HCT116 (cell line): ENCODE measurements at regions not wholly inside any gene's neighbourhood (a gene's known extent, or its start where the extent isn't known, plus 50 kb on each side); places are given as distances from the start of the nearest gene placed in this dataset.

Source experiments
- ATAC-seq: fragments of 200-7000 bp; cut with Tn5 transposase; 2 replicates; pipeline ENCODE4 v1.9.1; 2020; ENCODE audit warnings: mild to moderate bottlenecking, moderate library complexity
- BruUV-seq: library from RNA; stranded (reverse); fragments of 400-500 nt; replicated peaks from 2 replicates; lab custom pipeline; 2021; lab: Mats Ljungman, UMichigan
- CTCF ChIA-PET: fragments of 300-600 bp; sonication (Branson Sonifier 250); formaldehyde crosslinking; loops from one replicate; lab custom pipeline; 2021; ENCODE audit warnings: antibody characterized with exemption; lab: Charles Lee
- POLR2A ChIA-PET: fragments of 300-600, 350-600 bp; sonication (Branson Sonifier 250); formaldehyde crosslinking; loops from one replicate; lab custom pipeline; 2021; ENCODE audit warnings: antibody characterized with exemption; lab: Charles Lee
- RAD21 ChIA-PET, 2 experiments: fragments of 300-600 bp; sonication (Branson Sonifier 250); formaldehyde crosslinking; loops; one replicate each; lab custom pipeline; 2023; ENCODE audit warnings: low total read pairs in 2 of 2; ENCODE audit not compliant: uncharacterized antibody in 2 of 2, unreplicated experiment in 2 of 2, low non-redundant PET in 1 of 2; lab: Charles Lee
- DNase-seq: peaks from one replicate; pipeline ENCODE4 v3.0.0-alpha.2; 2010; ENCODE audit warnings: low read depth, low spot score
- H2AFZ ChIP-seq: fragments of 200-600 bp; shearing (Covaris generic), sonication (generic); 2 replicates; pipeline ENCODE4 v1.6.1; 2017; ENCODE audit warnings: low read depth, mixed run types, mixed read lengths, antibody characterized with exemption, low read length; ENCODE audit not compliant: poor library complexity, severe bottlenecking
- H3K27ac ChIP-seq: 2 replicates; pipeline ENCODE4 v1.5.1; 2012; ENCODE audit warnings: low read depth, low read length
- H3K27me3 ChIP-seq: fragments of 200-600 bp; sonication (generic); 2 replicates; pipeline ENCODE4 v1.6.1; 2016; ENCODE audit warnings: mixed run types, low read length, mixed read lengths; ENCODE audit not compliant: insufficient read depth
- H3K36me3 ChIP-seq, 2 experiments: fragments of 200-500 bp in 1 of 2; fragments of 200-600 bp in 1 of 2; sonication (Bioruptor generic) in 1 of 2; sonication (generic) in 1 of 2; 2 replicates each; pipeline versions ENCODE4 v1.5.1 to v1.6.1; 2014 to 2016; ENCODE audit warnings: low read length in 2 of 2, inconsistent platforms in 1 of 2, mixed read lengths in 1 of 2, mixed run types in 1 of 2; ENCODE audit not compliant: insufficient read depth in 2 of 2, control insufficient read depth in 1 of 2
- H3K4me1 ChIP-seq, 2 experiments: fragments of 200-600 bp in 1 of 2; sonication (generic) in 1 of 2; 2 replicates each; pipeline versions ENCODE4 v1.5.1 to v1.6.1; 2012 to 2017; ENCODE audit warnings: low read length in 2 of 2, inconsistent platforms in 1 of 2, mild to moderate bottlenecking in 1 of 2, mixed read lengths in 1 of 2, mixed run types in 1 of 2, moderate library complexity in 1 of 2; ENCODE audit not compliant: insufficient read depth in 2 of 2, control insufficient read depth in 1 of 2
- H3K4me2 ChIP-seq: fragments of 200-600 bp; sonication (generic); 2 replicates; pipeline ENCODE4 v1.6.1; 2017; ENCODE audit warnings: mixed run types, low read length, mixed read lengths
- H3K4me3 ChIP-seq, 2 experiments: fragments of 200-600 bp in 1 of 2; sonication (generic) in 1 of 2; replicated peaks in 1 of 2; 2 replicates each; pipeline ENCODE4 v1.5.1; 2011 to 2016; ENCODE audit warnings: low read length in 2 of 2, control low read depth in 1 of 2, low read depth in 1 of 2, mild to moderate bottlenecking in 1 of 2, mixed read lengths in 1 of 2, mixed run types in 1 of 2
- H3K79me2 ChIP-seq: fragments of 200-600 bp; sonication (generic); 2 replicates; pipeline ENCODE4 v1.6.1; 2017; ENCODE audit warnings: mild to moderate bottlenecking, mixed run types, low read length, moderate library complexity, mixed read lengths; ENCODE audit not compliant: insufficient read depth
- H3K9ac ChIP-seq: fragments of 200-600 bp; sonication (generic); 2 replicates; pipeline ENCODE4 v1.6.1; 2016; ENCODE audit warnings: low read length, mixed read lengths
- H3K9me2 ChIP-seq: fragments of 200-600 bp; sonication (generic), shearing (Covaris generic); 2 replicates; pipeline ENCODE4 v1.6.1; 2017; ENCODE audit warnings: mixed run types, mild to moderate bottlenecking, moderate library complexity; ENCODE audit not compliant: insufficient read depth
- H3K9me3 ChIP-seq, 2 experiments: fragments of 200-500 bp in 1 of 2; fragments of 200-600 bp in 1 of 2; sonication (Bioruptor generic) in 1 of 2; sonication (generic) in 1 of 2; 2 replicates each; pipeline ENCODE4 v1.6.1; 2014 to 2017; ENCODE audit warnings: low read length in 2 of 2, mixed read lengths in 2 of 2, inconsistent platforms in 1 of 2, low read depth in 1 of 2, mild to moderate bottlenecking in 1 of 2, mixed run types in 1 of 2, moderate library complexity in 1 of 2; ENCODE audit not compliant: control insufficient read depth in 1 of 2, insufficient read depth in 1 of 2
- H4K20me1 ChIP-seq: fragments of 200-600 bp; sonication (generic), shearing (Covaris generic); 2 replicates; pipeline ENCODE4 v1.6.1; 2017; ENCODE audit warnings: mixed run types, mild to moderate bottlenecking, moderate library complexity; ENCODE audit not compliant: insufficient read depth
- ELF1 ChIP-seq: IDR thresholded peaks from 2 replicates; pipeline ENCODE4 v1.6.1; 2012; ENCODE audit warnings: low read depth, borderline replicate concordance
- EZH2 ChIP-seq: fragments of 200-600 bp; sonication (generic); IDR thresholded peaks from 2 replicates; pipeline ENCODE4 v1.6.1; 2017; ENCODE audit warnings: antibody characterized with exemption, mixed run types
- EZH2phosphoT487 ChIP-seq: fragments of 200-600 bp; IDR thresholded peaks from 2 replicates; pipeline ENCODE4 v1.6.1; 2018; ENCODE audit warnings: antibody characterized with exemption, borderline replicate concordance
- POLR2A ChIP-seq: IDR thresholded peaks from 2 replicates; pipeline ENCODE4 v1.7.0; 2011; ENCODE audit warnings: borderline replicate concordance; ENCODE audit not compliant: insufficient read depth, insufficient read length; ENCODE audit errors: extremely low read depth
- POLR2AphosphoS5 ChIP-seq: IDR thresholded peaks from 2 replicates; pipeline ENCODE4 v1.6.1; 2011; ENCODE audit warnings: mild to moderate bottlenecking, low read depth, low read length, moderate library complexity
- SIN3A ChIP-seq: IDR thresholded peaks from 2 replicates; pipeline ENCODE4 v1.6.1; 2012; ENCODE audit warnings: low read depth
- intact Hi-C: fragments of 100-400 bp; cut with micrococcal nuclease; formaldehyde crosslinking; loops from 2 replicates; pipeline ENCODE4 v1.10.0; 2022
- TF ChIP-seq, protein P1 (sequence below): IDR thresholded peaks from 2 replicates; pipeline ENCODE4 v1.6.1; 2012; ENCODE audit warnings: low read depth
- TF ChIP-seq, protein P2 (sequence below), 3 experiments: fragments of 200-600 bp in 1 of 3; sonication (generic) in 1 of 3; IDR thresholded peaks in 2 of 3; conservative IDR thresholded peaks in 1 of 3; 2 replicates each; pipeline ENCODE4 v1.5.1; 2012 to 2017; ENCODE audit warnings: low read depth in 2 of 3, low read length in 2 of 3, antibody characterized with exemption in 1 of 3, borderline replicate concordance in 1 of 3, control low read depth in 1 of 3, mild to moderate bottlenecking in 1 of 3, mixed read lengths in 1 of 3, mixed run types in 1 of 3, moderate library complexity in 1 of 3; ENCODE audit not compliant: insufficient read depth in 1 of 3

DNA sequence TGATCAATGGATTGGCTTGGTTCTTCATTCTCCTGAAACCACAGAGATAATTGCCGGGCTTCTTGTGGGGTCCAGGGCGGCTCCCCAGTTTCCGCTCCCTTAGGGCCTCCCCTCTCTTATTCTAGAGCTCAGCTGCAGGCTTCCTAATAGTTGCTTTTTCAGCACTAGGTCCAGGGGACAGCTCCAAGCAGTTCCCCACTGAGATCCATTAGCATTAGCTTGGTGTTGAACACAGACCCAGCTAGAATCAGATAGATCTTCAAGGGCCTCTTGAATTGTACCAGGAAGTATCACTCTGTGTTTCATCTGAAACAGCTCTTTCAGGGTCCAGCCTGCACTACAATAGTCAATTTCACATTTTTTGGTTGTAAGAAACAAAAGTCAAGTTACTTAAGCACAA lies 238.7 kb downstream of the SEC23IP start:
- Histone ChIP-seq H2AFZ (no peak overlapping the region), H4K20me1 (no peaks in the 10 kb centered on the region), H3K79me2 (no peaks in the 10 kb centered on the region), H3K9me3 (no peaks in the 10 kb centered on the region)
- no peak for TF ChIP-seq EZH2phosphoT487
- TF ChIP-seq, protein P1, sequence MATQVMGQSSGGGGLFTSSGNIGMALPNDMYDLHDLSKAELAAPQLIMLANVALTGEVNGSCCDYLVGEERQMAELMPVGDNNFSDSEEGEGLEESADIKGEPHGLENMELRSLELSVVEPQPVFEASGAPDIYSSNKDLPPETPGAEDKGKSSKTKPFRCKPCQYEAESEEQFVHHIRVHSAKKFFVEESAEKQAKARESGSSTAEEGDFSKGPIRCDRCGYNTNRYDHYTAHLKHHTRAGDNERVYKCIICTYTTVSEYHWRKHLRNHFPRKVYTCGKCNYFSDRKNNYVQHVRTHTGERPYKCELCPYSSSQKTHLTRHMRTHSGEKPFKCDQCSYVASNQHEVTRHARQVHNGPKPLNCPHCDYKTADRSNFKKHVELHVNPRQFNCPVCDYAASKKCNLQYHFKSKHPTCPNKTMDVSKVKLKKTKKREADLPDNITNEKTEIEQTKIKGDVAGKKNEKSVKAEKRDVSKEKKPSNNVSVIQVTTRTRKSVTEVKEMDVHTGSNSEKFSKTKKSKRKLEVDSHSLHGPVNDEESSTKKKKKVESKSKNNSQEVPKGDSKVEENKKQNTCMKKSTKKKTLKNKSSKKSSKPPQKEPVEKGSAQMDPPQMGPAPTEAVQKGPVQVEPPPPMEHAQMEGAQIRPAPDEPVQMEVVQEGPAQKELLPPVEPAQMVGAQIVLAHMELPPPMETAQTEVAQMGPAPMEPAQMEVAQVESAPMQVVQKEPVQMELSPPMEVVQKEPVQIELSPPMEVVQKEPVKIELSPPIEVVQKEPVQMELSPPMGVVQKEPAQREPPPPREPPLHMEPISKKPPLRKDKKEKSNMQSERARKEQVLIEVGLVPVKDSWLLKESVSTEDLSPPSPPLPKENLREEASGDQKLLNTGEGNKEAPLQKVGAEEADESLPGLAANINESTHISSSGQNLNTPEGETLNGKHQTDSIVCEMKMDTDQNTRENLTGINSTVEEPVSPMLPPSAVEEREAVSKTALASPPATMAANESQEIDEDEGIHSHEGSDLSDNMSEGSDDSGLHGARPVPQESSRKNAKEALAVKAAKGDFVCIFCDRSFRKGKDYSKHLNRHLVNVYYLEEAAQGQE: peak; percentile 77
- TF ChIP-seq, all 23 proteins: peak for 1
- H3K27me3 ChIP-seq: peaks cover 16% of the 10 kb centered on the region
- no peaks in the 10 kb centered on the region for H3K36me3 ChIP-seq
- no peak for DNase-seq
- no peak overlapping the region for H3K9ac ChIP-seq
- intact Hi-C loops: no loop called here
- ChIA-PET CTCF (no interaction called here), RAD21 (no interaction called here), POLR2A (no interaction called here)
- no peaks in the 10 kb centered on the region for H3K4me1 ChIP-seq
- BruUV-seq: no TSS peak
- H3K27ac ChIP-seq: no peak overlapping the region
- H3K4me2 ChIP-seq: no peak overlapping the region
- ATAC-seq: no peak
- no peak overlapping the region for H3K4me3 ChIP-seq
- no peaks in the 10 kb centered on the region for H3K9me2 ChIP-seq

DNA sequence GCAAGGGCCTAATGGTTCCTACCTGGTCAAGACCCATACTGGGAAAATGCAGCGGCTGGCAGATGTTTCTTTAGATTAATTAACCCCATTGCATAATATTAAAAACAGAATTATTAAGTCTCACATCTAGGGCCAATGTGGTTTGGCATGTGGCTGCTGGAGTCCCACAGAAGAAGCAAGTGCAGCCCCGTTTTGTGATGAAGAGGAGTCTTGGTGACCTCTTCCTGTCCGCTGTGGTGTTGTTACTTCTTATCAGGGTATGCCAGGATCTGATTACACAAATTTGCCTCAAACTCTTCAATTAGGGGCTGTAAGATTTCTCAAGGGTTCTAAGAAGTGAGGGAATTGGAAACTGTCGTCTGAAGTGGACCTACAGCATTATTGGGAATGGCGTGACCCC lies 240.3 kb downstream of the SEC23IP start:
- Histone ChIP-seq H3K36me3 (no peaks in the 10 kb centered on the region), H3K4me3 (no peak overlapping the region), H3K9ac (no peak overlapping the region), H3K9me3 (no peaks in the 10 kb centered on the region), H3K4me1 (no peaks in the 10 kb centered on the region), H3K27ac (no peak overlapping the region), H3K9me2 (no peaks in the 10 kb centered on the region), H2AFZ (no peak overlapping the region), H3K4me2 (no peak overlapping the region), H4K20me1 (no peaks in the 10 kb centered on the region), H3K79me2 (no peaks in the 10 kb centered on the region), H3K27me3 (peaks cover 33% of the 10 kb centered on the region)
- POLR2A ChIA-PET: no interaction called here
- CTCF ChIA-PET: no interaction called here
- no peak for ATAC-seq
- intact Hi-C loops: no loop called here
- TF ChIP-seq, protein P1: no peak
- no peak for TF ChIP-seq POLR2A
- TF ChIP-seq POLR2AphosphoS5: no peak
- TF ChIP-seq, protein P2, sequence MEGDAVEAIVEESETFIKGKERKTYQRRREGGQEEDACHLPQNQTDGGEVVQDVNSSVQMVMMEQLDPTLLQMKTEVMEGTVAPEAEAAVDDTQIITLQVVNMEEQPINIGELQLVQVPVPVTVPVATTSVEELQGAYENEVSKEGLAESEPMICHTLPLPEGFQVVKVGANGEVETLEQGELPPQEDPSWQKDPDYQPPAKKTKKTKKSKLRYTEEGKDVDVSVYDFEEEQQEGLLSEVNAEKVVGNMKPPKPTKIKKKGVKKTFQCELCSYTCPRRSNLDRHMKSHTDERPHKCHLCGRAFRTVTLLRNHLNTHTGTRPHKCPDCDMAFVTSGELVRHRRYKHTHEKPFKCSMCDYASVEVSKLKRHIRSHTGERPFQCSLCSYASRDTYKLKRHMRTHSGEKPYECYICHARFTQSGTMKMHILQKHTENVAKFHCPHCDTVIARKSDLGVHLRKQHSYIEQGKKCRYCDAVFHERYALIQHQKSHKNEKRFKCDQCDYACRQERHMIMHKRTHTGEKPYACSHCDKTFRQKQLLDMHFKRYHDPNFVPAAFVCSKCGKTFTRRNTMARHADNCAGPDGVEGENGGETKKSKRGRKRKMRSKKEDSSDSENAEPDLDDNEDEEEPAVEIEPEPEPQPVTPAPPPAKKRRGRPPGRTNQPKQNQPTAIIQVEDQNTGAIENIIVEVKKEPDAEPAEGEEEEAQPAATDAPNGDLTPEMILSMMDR (IDR thresholded peaks at IDR 0.05 in 2 of 3, conservative IDR thresholded peaks at IDR 0.05 in 1 of 3; ENCODE audit: borderline replicate concordance in 1 of 3, insufficient read depth in 1 of 3, low read depth in 2 of 3, low read length in 2 of 3): no peak
- TF ChIP-seq SIN3A: no peak
- no peak for TF ChIP-seq EZH2
- no peak for TF ChIP-seq ELF1
- RAD21 ChIA-PET: no interaction called here
- BruUV-seq: no TSS peak
- no peak for DNase-seq
